Right kidney (tissue), 1 donor: ENCODE measurements at regions not wholly inside any gene's neighbourhood (a gene's known extent, or its start where the extent isn't known, plus 50 kb on each side); places are given as distances from the start of the nearest gene placed in this dataset.
"Not testable (repeated sequence)": the region's sequence is repeated elsewhere in the genome, so short reads cannot be mapped to it uniquely, and the experiment has no call there.

Source experiments
- DNase-seq: peaks from one replicate; pipeline ENCODE4 v3.0.0-alpha.2; 2016

GRCh38 chr18:43341014-43341413 is 63.7 kb upstream of the SYT4 start:
- no peak for DNase-seq

GRCh38 chr18:43350176-43350575 is 72.9 kb upstream of the SYT4 start:
- no peak for DNase-seq

- no peak for DNase-seq
Observed at GRCh38 chr18:43364535-43364934, 87.2 kb upstream of the SYT4 start.

- DNase-seq, result no peak
Observed at GRCh38 chr18:43367895-43368294, 90.6 kb upstream of the SYT4 start.

GRCh38 chr18:43369311-43369710 is 92.0 kb upstream of the SYT4 start:
- DNase-seq, result not testable (repeated sequence)

- DNase-seq, result no peak
Observed at GRCh38 chr18:43372773-43373172, 95.5 kb upstream of the SYT4 start.

- no peak for DNase-seq
Observed at GRCh38 chr18:43380104-43380672, 102.9 kb upstream of the SYT4 start.

GRCh38 chr18:43382641-43383403 is 105.5 kb upstream of the SYT4 start:
- DNase-seq, result no peak

- DNase-seq, result no peak
Observed at GRCh38 chr18:43389163-43389562, 111.9 kb upstream of the SYT4 start.

- DNase-seq, result no peak
Observed at GRCh38 chr18:43392168-43392567, 114.9 kb upstream of the SYT4 start.

- DNase-seq, result no peak
Observed at GRCh38 chr18:43393174-43393573, 115.9 kb upstream of the SYT4 start.

- peak; percentile 6 for DNase-seq
Observed at GRCh38 chr18:43396266-43396665, 119.0 kb upstream of the SYT4 start.

- no peak for DNase-seq
Observed at GRCh38 chr18:43398601-43399000, 121.3 kb upstream of the SYT4 start.

- no peak for DNase-seq
Observed at GRCh38 chr18:43405097-43405496, 127.8 kb upstream of the SYT4 start.

GRCh38 chr18:43414006-43414405 is 136.7 kb upstream of the SYT4 start:
- DNase-seq, result no peak

- no peak for DNase-seq
Observed at GRCh38 chr18:43420091-43420490, 142.8 kb upstream of the SYT4 start.

GRCh38 chr18:43420950-43421349 is 143.7 kb upstream of the SYT4 start:
- no peak for DNase-seq

GRCh38 chr18:43422518-43422917 is 145.2 kb upstream of the SYT4 start:
- DNase-seq, result no peak

- no peak for DNase-seq
Observed at GRCh38 chr18:43435851-43436250, 158.6 kb upstream of the SYT4 start.

- no peak for DNase-seq
Observed at GRCh38 chr18:43442131-43442530, 164.8 kb upstream of the SYT4 start.

- no peak for DNase-seq
Observed at GRCh38 chr18:43442571-43442970, 165.3 kb upstream of the SYT4 start.

- DNase-seq, result no peak
Observed at GRCh38 chr18:43465483-43465882, 188.2 kb upstream of the SYT4 start.

GRCh38 chr18:43471873-43472272 is 194.6 kb upstream of the SYT4 start:
- DNase-seq, result no peak

GRCh38 chr18:43481069-43481468 is 203.8 kb upstream of the SYT4 start:
- DNase-seq, result no peak
